Body of pancreas (tissue), 4 donors: ENCODE measurements at regions not wholly inside any gene's neighbourhood (a gene's known extent, or its start where the extent isn't known, plus 50 kb on each side); places are given as distances from the start of the nearest gene placed in this dataset.

Experiments used
- ATAC-seq: fragments of 150-250 bp; one replicate; pipeline ENCODE4 v1.9.1; 2016
- DNase-seq, 4 donors: peaks; one replicate each; pipeline ENCODE4 v3.0.0-alpha.2; 2019
- H3K27ac ChIP-seq, 4 donors: fragments of 200-600 bp; sonication (generic); 1 replicate in 3 of 4; 2 replicates in 1 of 4; pipeline versions ENCODE4 v1.5.1 to v1.6.1; 2016 to 2019; ENCODE audit warnings: mild to moderate bottlenecking in 1 of 4, mixed read lengths in 1 of 4, moderate library complexity in 1 of 4
- H3K27me3 ChIP-seq, 2 donors: fragments of 200-600 bp; sonication (generic); one replicate each; pipeline ENCODE4 v1.6.0; 2016; ENCODE audit warnings: mild to moderate bottlenecking in 1 of 2
- H3K36me3 ChIP-seq, 2 donors: fragments of 200-600 bp; sonication (generic); replicated peaks in 1 of 2; 2 replicates each; pipeline ENCODE4 v1.5.1; 2016; ENCODE audit warnings: low read depth in 2 of 2; ENCODE audit not compliant: insufficient read depth in 1 of 2
- H3K4me1 ChIP-seq: fragments of 200-600 bp; sonication (generic); one replicate; pipeline ENCODE4 v1.6.0; 2016
- H3K4me3 ChIP-seq, 2 donors: fragments of 200-600 bp; sonication (generic); 1 replicate in 1 of 2; 2 replicates in 1 of 2; pipeline ENCODE4 v1.5.1; 2016 to 2019
- H3K9me3 ChIP-seq, 3 donors: fragments of 200-600 bp; sonication (generic); 1 replicate in 2 of 3; 2 replicates in 1 of 3; pipeline ENCODE4 v1.5.1; 2016
- CTCF ChIP-seq, 7 experiments: fragments of 450-650 bp in 4 of 7; fragments of 200-600 bp in 3 of 7; sonication (generic) in 3 of 7; IDR thresholded peaks; one replicate each; pipeline ENCODE4 v1.5.1; 2016 to 2019; ENCODE audit warnings: antibody characterized with exemption in 7 of 7
- POLR2A ChIP-seq, 3 donors: fragments of 450-650 bp; IDR thresholded peaks; one replicate each; pipeline ENCODE4 v1.6.1; 2016; ENCODE audit warnings: antibody characterized with exemption in 3 of 3, mild to moderate bottlenecking in 2 of 3
- WGBS, 2 donors: methylation state at CpG; one replicate each; pipeline ENCODE4 v1.1.5; 2017; 5-methylcytosine and 5-hydroxymethylcytosine counted together
- intact Hi-C: fragments of 100-400 bp; cut with DNase I; formaldehyde crosslinking; loops from one replicate; pipeline ENCODE4 v1.15.1; 2023

DNA sequence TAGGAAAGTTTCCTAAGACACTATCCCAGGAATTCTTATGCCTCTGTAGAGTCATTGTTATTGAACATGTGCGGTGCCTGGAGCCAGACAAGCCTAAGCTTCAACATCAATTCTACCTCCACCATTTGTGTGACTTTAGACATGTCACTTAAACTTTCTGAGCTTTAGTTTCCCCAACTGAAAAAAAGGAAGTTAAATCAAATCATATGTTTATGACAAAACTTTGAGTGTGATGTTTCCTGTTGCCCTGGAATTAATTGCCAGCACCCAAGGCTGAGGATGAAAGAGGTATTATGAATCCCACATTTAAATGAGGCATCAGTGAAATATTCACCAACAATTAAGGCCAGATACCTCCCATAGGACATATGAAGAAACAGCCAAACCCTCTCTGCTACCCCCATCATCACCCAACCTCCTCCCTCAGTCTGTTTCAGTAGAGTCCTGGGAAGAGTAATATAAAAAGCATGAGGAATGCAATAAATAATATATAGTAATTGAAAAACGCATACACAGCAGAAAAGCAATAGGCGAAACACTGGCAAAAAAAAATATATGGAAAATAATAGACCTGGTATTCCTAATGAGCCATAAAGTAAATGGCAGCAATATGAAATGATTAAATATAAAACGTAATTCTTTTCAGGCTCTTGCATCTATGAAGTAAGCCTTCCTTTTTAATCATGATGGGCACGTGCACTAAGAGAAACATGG, 182.0 kb upstream of the DCN start:
- no peak for TF ChIP-seq CTCF (IDR thresholded peaks at IDR 0.05)
- no peak for TF ChIP-seq POLR2A (IDR thresholded peaks at IDR 0.05)
- no peaks in the 10 kb centered on the region for H3K9me3 ChIP-seq
- H3K27me3 ChIP-seq: no peaks in the 10 kb centered on the region
- H3K4me3 ChIP-seq: no peak overlapping the region
- no peaks in the 10 kb centered on the region for H3K4me1 ChIP-seq
- DNase-seq: no peak
- H3K27ac ChIP-seq: no peak overlapping the region
- H3K36me3 ChIP-seq: no peaks in the 10 kb centered on the region
- 58 to 67% methylated on average over 5 of the region's 5 CpGs for WGBS, 2 donors
- ATAC-seq: no peak
- intact Hi-C loops: no loop called here

- Histone ChIP-seq H3K4me1 (no peaks in the 10 kb centered on the region), H3K27ac (no peak overlapping the region), H3K27me3 (no peaks in the 10 kb centered on the region), H3K4me3 (no peak overlapping the region), H3K9me3 (no peaks in the 10 kb centered on the region), H3K36me3 (no peaks in the 10 kb centered on the region)
- DNase-seq: no peak
- intact Hi-C loops: no loop called here
- TF ChIP-seq POLR2A (IDR thresholded peaks at IDR 0.05) (no peak), CTCF (IDR thresholded peaks at IDR 0.05) (peak; percentile 31 to 75 (median 72))
- WGBS, 2 donors: 10 to 11% methylated on average over 5 of the region's 5 CpGs
- peak; percentile 60 for ATAC-seq
These were observed 179.2 kb upstream of the DCN start for GRCh38 chr12:91361864-91362263.

DNA sequence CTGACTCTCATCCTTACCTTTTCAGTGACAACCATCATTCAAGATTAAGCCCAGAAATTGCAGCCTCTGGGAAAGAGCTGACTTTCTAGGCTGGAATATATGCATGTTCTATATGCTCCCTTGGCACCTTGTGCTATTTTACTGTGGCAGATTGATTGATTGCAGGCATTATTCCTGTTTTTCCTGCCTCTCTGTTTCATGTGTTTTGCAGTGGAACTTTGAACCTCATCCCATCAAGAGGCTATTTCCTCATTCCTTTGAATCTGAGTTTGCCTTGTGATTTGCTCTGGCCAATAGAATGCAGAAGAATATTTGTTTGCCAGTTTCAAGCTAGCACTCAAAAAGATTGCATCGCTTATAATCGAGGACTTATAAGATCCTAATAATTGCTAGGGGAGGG, 174.8 kb upstream of the DCN start:
- DNase-seq (no peak), ATAC-seq (peak; percentile 45)
- H3K4me3 ChIP-seq: no peak overlapping the region
- no peak for TF ChIP-seq POLR2A (IDR thresholded peaks at IDR 0.05)
- TF ChIP-seq CTCF (IDR thresholded peaks at IDR 0.05): no peak
- 12 to 21% methylated on average over 2 of the region's 2 CpGs for WGBS, 2 donors
- no peaks in the 10 kb centered on the region for H3K9me3 ChIP-seq
- no peaks in the 10 kb centered on the region for H3K36me3 ChIP-seq
- H3K4me1 ChIP-seq: no peaks in the 10 kb centered on the region
- no peak overlapping the region for H3K27ac ChIP-seq
- intact Hi-C loops: loop anchor here (10.0 kb wide), 1 partner anchor 383 kb away; no protein-coding TSS in a partner anchor
- H3K27me3 ChIP-seq: no peaks in the 10 kb centered on the region

DNA sequence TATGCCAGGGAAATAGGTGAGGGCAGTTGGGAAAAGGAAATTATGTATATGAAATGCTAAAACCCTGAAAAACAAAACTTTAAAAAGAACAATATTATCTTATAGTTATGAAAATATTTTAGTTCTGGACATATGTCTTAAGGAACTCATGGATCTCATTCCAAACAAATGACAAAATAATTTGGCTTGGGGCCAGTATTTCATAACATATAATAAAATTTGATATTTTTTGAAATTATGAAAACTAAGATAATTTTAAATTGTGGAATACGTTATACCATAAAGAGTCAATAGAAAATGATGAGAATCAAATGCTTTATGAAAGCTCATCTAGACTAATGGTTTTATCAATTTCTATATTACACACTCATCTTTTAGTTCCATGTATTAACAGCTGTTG, 173.8 kb upstream of the DCN start:
- H3K27ac ChIP-seq: no peak overlapping the region
- ATAC-seq: no peak
- H3K9me3 ChIP-seq: no peaks in the 10 kb centered on the region
- no peak overlapping the region for H3K4me3 ChIP-seq
- no peaks in the 10 kb centered on the region for H3K4me1 ChIP-seq
- TF ChIP-seq POLR2A (IDR thresholded peaks at IDR 0.05) (no peak), CTCF (IDR thresholded peaks at IDR 0.05) (no peak)
- 67 to 83% methylated on average over 1 of the region's 1 CpG for WGBS, 2 donors
- H3K27me3 ChIP-seq: no peaks in the 10 kb centered on the region
- H3K36me3 ChIP-seq: no peaks in the 10 kb centered on the region
- intact Hi-C loops: loop anchor here (10.0 kb wide), 1 partner anchor 382 kb away; no protein-coding TSS in a partner anchor
- DNase-seq: no peak
